NCI-H69 (cell line): ENCODE measurements at regions not wholly inside any gene's neighbourhood (a gene's known extent, or its start where the extent isn't known, plus 50 kb on each side); places are given as distances from the start of the nearest gene placed in this dataset.
A peak's percentile ranks its signal among the peaks of the same experiment; 100 is the strongest.

Experiments used
- DNase-seq: peaks from one replicate; lab custom pipeline; 2025; lab: John Stamatoyannopoulos, UW

- peak; percentile 45 for DNase-seq
Observed at GRCh38 chr3:111012388-111013248, 59.0 kb upstream of the NECTIN3 start.
